CD4-positive, alpha-beta T cell treated with Interleukin-6 at 100 ng/mL for 8 hours (primary cell): ENCODE measurements at regions not wholly inside any gene's neighbourhood (a gene's known extent, or its start where the extent isn't known, plus 50 kb on each side); places are given as distances from the start of the nearest gene placed in this dataset.
"Not testable (repeated sequence)": the region's sequence is repeated elsewhere in the genome, so short reads cannot be mapped to it uniquely, and the experiment has no call there.

ENCODE experiments used
- DNase-seq: peaks from one replicate; pipeline ENCODE4 v3.0.0-alpha.2; 2020; ENCODE audit warnings: mixed read lengths, low spot score

DNA sequence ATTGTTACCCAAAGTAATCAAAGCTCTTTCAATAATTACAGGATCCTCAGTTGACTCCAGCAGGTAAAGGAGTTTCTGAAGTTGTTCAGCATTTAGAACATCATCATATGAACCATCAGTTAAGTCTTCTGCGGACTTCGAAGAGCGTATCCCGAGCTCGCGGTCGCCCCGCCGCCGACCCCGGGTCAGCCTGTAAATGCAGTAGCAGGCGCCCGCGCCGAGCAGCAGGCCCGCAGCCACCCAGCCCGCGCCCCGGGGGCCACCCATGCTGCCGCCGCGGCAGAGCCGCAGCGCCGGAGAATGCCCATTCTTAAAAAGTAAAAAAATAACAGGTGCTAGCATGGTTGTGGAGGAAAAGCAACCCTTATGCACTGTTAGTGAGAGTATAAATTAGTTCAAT is 444.5 kb downstream of the NSUN3 start:
- DNase-seq, result not testable (repeated sequence)

GRCh38 chr3:94512876-94513275 is 450.0 kb downstream of the NSUN3 start:
- DNase-seq, result no peak

GRCh38 chr3:94513600-94513999 is 450.7 kb downstream of the NSUN3 start:
- no peak for DNase-seq

DNA sequence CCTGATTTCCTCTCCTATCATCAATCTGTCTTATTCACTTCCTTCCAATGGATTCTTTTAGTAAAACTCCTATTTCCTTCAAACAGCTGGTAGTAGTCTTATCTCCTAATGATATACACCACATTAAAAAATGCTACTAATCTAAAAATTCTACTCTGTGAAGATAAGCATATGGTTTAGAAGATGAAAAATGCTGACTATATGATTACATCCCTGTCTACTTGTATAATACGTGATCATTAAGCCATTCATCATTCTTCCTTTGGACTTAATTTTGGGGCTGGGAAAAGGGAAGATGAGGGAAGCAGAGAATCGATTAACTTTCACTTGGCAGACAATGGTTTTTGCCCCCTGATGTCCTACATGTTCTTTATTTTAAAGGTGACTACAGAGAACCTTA is 453.1 kb downstream of the NSUN3 start:
- DNase-seq, result no peak

GRCh38 chr3:94520364-94520763 is 457.5 kb downstream of the NSUN3 start:
- DNase-seq, result no peak

GRCh38 chr3:94522488-94522887 is 459.6 kb downstream of the NSUN3 start:
- no peak for DNase-seq

- DNase-seq, result no peak
These were observed 461.4 kb downstream of the NSUN3 start for GRCh38 chr3:94524102-94524919.

DNA sequence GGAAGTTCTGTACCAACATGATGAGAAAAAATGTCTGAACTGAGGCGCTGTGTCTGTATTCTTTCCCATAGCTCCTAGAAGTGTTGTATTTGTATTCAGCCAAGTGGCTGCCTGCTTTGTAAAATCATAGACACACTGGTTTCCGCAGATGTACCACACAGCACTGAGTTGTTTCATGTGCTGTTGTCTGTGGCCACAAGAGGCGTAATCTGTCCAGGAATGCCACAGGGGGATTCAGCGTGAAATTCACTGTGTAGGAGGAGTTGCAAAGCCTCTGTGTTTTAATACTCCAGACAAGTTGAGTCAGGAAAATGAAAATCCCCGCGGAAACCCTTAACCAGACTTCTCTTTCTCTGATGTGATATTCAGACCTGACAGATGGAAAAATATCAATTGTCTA is 462.2 kb downstream of the NSUN3 start:
- no peak for DNase-seq

DNA sequence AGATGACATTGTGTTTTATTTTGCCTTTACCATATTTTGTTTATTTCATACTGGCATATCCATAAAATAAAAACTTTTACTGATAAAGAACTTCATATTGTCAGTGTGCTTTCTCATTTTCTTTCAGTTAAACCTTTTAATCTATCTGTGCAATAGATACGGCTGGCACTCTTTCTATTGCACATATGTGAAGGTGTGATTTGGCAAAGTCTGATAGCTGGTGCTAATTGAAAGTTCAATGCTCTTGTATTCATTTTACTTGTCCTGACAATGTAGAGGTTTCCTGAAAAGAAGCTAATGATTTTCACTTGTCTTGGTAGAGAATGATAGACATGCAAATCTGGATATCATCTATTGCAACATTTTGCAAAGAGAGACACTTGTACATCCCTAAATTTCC is 467.0 kb downstream of the NSUN3 start:
- DNase-seq, result no peak

DNA sequence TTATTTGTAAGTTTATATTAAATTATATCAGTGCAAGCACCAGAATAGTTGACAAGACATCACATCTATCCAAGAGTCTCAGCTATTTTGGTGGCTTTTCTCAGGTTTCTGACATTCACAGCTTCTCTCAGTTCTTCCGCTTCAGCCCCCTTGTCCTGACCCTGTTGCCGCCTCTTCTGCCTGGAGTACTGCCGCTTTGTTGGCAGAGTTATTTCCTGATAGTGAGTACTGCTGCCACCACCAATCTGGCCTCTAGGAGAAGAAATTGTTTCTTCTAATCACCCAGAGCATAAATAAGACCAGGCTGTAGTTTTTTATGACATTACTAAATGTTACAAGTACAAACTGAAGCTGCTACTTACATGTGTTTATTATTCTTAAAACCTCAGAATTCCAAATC is 470.1 kb downstream of the NSUN3 start:
- no peak for DNase-seq

GRCh38 chr3:94539937-94540336 is 477.1 kb downstream of the NSUN3 start:
- no peak for DNase-seq

GRCh38 chr3:94543161-94543560 is 480.3 kb downstream of the NSUN3 start:
- DNase-seq, result no peak

- DNase-seq, result no peak
These were observed 481.4 kb downstream of the NSUN3 start for GRCh38 chr3:94544131-94544789.

- DNase-seq, result no peak
These were observed 485.9 kb downstream of the NSUN3 start for GRCh38 chr3:94548581-94549316.

GRCh38 chr3:94561094-94561493 is 498.2 kb downstream of the NSUN3 start:
- DNase-seq, result no peak

DNA sequence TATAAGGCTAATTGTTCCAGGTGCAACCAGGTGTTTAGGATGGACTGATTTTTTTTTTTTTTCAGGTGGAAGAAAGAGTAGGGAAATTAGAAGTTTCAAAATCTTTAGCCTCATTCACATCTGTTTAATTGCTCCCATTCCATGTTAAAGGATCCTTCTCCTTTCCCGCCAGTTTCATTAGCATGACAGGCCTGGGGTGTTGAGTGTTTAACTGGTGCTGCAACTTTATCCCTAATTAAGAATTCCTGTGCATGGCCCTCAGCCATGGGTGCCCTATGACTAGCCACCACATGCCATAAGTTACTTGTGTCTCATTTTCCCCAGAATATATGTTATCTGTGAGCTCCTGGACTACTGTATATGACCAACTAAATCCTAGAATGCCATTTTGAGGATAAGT is 501.4 kb downstream of the NSUN3 start:
- no peak for DNase-seq

DNA sequence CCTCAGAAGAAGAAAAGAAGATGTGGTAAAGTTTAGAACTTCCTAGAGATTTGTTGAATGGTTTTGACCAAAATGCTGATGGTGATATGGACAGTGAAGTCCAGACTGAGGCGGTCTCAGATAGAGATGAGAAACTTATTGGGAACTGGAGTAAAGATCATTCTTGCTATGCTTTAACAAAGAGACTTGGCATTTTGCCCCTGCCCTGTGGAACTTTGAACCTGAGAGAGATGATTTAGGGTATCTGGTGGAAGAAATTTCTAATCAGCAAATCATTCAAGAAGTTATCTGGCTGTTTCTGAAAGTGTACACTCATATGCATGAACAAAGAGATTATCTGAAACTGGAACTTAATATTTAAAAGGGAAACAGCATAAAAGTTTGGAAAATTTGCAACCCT is 505.2 kb downstream of the NSUN3 start:
- DNase-seq, result no peak

DNA sequence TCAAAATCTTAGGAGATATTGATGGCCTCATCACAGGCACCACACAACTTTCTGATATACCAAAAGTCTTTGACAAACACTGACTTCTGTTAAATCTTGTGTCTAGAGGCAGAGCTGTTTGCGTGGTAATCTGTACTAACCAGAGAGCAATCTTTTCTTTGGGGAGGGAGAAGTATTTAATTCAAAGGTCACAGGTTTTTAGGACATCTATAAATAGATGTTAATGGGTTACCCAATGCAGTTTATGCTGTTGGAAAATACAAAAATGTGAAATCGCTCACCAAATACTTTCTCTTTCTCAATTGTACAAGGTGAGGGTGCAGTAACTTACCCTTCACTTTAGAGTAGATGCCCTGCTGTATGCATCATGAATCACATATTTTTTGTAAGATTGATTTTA is 510.5 kb downstream of the NSUN3 start:
- DNase-seq, result no peak

DNA sequence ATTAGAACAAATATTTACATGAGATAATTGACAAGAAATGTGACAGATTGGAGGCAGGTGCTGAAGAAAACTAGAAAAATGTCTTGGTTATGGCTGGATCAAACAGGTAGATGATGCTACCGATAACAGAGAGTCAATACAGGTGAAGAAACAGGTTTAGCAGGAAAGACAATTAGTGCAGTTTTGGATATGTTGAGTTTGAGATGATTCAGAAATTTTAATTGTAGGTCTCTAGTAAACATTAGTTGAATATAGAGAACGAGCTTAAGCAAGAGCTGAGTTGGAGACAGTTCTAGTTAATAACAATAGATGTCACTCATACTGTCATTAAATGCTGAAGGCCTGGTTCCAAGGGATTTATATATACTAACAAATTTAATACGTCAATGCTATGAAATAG is 524.4 kb downstream of the NSUN3 start:
- DNase-seq, result no peak

DNA sequence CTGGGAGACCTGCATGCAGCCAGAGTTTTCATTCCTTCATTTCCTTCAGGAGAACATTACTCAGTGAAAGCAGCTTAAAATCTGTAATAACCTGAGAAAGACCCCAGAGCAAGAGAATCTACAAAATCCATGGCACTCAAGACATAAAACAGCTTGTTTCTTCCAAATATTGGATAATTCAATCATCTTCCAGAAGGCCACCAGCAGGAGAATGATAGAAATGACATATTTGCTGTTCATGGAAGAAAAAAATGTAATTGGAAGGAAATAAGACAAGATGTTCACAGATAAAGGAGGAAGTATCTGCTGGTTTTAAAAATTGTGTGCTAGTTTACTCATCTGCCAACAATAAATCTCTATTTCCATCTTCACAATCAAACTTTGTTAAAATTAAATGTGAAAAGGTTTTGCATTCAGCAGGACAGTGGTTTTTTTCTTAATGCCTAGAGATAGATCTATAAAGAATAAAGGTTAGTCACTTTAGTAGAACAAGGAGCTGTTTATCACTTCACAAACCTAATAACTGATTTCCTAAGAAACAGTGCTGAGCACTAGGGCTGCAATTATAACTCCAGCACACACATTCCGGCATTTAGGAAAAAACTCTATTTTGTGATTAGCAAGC is 530.8 kb downstream of the NSUN3 start:
- DNase-seq, result no peak

DNA sequence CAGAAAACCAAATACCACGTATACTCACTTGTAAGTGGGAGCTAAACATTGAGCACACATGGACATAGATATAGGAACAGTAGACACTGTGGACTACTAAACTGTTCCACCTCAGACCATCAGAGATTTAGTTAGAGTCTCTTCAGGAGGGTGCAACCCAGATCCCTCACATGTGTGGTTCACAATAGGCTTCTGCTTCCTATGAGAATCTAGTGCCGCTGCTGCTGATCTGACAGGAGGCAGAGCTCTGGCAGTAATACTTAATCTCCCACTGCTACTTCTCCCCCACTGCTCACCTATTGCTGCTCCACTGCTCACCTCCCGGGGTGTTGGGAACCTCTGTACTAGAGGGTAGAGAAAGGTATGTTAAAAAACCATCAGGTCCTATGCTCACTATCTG is 533.3 kb downstream of the NSUN3 start:
- DNase-seq, result no peak

- no peak for DNase-seq
These were observed 534.2 kb downstream of the NSUN3 start for GRCh38 chr3:94596887-94597566.
